Astrocyte of the spinal cord (primary cell): ENCODE measurements at regions not wholly inside any gene's neighbourhood (a gene's known extent, or its start where the extent isn't known, plus 50 kb on each side); places are given as distances from the start of the nearest gene placed in this dataset.

Experiments used
- DNase-seq: peaks from one replicate; pipeline ENCODE4 v3.0.0; 2011; ENCODE audit warnings: low read depth, low spot score
- H3K4me3 ChIP-seq: 2 replicates; pipeline ENCODE4 v1.5.1; 2011; ENCODE audit warnings: low read depth, mild to moderate bottlenecking, low read length, moderate library complexity
- CTCF ChIP-seq: IDR thresholded peaks from 2 replicates; pipeline ENCODE4 v1.5.1; 2012; ENCODE audit warnings: low read depth, mild to moderate bottlenecking, low read length, inconsistent platforms
- in situ Hi-C: cut with HindIII; loops from 2 replicates; pipeline ENCODE4 v1.10.0; 2017; ENCODE audit warnings: low sequenced_read_pairs

- DNase-seq: no peak
- in situ Hi-C loops: no loop called here
- no peak overlapping the region for H3K4me3 ChIP-seq
- TF ChIP-seq CTCF: no peak
Measured at GRCh38 chr13:108375034-108375433, 105.5 kb downstream of the TNFSF13B start.

- in situ Hi-C loops: no loop called here
Measured at GRCh38 chr13:108375772-108376171, 106.3 kb downstream of the TNFSF13B start.

GRCh38 chr13:108376308-108376707 is 106.8 kb downstream of the TNFSF13B start:
- no peak overlapping the region for H3K4me3 ChIP-seq
- TF ChIP-seq CTCF: no peak
- DNase-seq: no peak
- in situ Hi-C loops: no loop called here

More at GRCh38 chr13:108375772-108376171, 106.3 kb downstream of the TNFSF13B start:
- H3K4me3 ChIP-seq: no peak overlapping the region
- no peak for DNase-seq
- no peak for TF ChIP-seq CTCF

GRCh38 chr13:108377646-108378206 is 108.2 kb downstream of the TNFSF13B start:
- no peak for DNase-seq
- H3K4me3 ChIP-seq: no peak overlapping the region
- no peak for TF ChIP-seq CTCF
- in situ Hi-C loops: no loop called here

- DNase-seq: no peak
- TF ChIP-seq CTCF: no peak
- in situ Hi-C loops: no loop called here
- no peak overlapping the region for H3K4me3 ChIP-seq
Measured at GRCh38 chr13:108383667-108384066, 114.1 kb downstream of the TNFSF13B start.

GRCh38 chr13:108387156-108387555 is 117.6 kb downstream of the TNFSF13B start:
- DNase-seq: no peak
- no peak for TF ChIP-seq CTCF
- H3K4me3 ChIP-seq: no peak overlapping the region
- in situ Hi-C loops: no loop called here

GRCh38 chr13:108402850-108403249 is 133.3 kb downstream of the TNFSF13B start:
- H3K4me3 ChIP-seq: no peak overlapping the region
- in situ Hi-C loops: no loop called here
- DNase-seq: no peak
- no peak for TF ChIP-seq CTCF
